GM12892 (cell line): ENCODE measurements at regions not wholly inside any gene's neighbourhood (a gene's known extent, or its start where the extent isn't known, plus 50 kb on each side); places are given as distances from the start of the nearest gene placed in this dataset.

Experiments used
- POLR2AphosphoS5 ChIP-seq: IDR thresholded peaks from 2 replicates; pipeline ENCODE4 v1.6.1; 2011; ENCODE audit warnings: low read depth, low read length, control low read depth
- TAF1 ChIP-seq: IDR thresholded peaks from 2 replicates; pipeline ENCODE4 v1.6.1; 2011; ENCODE audit warnings: low read depth, mild to moderate bottlenecking, control low read depth, low read length, borderline replicate concordance

- no peak for TF ChIP-seq POLR2AphosphoS5
- TF ChIP-seq TAF1: no peak
Observed at GRCh38 chr4:133058701-133059100, 90.4 kb upstream of the PCDH10 start.
